ENCODE measurements at regions not wholly inside any gene's neighbourhood (a gene's known extent, or its start where the extent isn't known, plus 50 kb on each side); places are given as distances from the start of the nearest gene placed in this dataset.

DNA sequence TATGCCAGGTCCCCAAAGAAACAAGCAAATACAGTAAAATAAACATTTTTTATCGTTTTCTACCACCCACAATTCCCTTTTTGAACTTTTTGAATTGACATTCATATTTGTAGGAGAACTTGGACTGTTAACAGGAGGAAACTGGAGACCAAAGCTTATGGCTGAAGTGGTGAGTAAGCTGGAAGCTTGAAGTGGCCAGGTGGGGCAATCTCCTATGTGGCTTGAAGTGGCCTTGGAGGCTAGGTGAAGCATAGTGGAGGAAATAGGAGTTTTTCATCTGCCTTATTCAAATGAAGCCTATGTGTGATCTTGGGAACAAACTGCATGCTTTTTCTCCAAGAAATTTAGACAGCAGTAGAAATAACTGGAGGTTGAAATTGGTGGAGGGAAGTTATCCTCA lies 962.9 kb upstream of the FANCL start:
- TF ChIP-seq, protein P1, sequence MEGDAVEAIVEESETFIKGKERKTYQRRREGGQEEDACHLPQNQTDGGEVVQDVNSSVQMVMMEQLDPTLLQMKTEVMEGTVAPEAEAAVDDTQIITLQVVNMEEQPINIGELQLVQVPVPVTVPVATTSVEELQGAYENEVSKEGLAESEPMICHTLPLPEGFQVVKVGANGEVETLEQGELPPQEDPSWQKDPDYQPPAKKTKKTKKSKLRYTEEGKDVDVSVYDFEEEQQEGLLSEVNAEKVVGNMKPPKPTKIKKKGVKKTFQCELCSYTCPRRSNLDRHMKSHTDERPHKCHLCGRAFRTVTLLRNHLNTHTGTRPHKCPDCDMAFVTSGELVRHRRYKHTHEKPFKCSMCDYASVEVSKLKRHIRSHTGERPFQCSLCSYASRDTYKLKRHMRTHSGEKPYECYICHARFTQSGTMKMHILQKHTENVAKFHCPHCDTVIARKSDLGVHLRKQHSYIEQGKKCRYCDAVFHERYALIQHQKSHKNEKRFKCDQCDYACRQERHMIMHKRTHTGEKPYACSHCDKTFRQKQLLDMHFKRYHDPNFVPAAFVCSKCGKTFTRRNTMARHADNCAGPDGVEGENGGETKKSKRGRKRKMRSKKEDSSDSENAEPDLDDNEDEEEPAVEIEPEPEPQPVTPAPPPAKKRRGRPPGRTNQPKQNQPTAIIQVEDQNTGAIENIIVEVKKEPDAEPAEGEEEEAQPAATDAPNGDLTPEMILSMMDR (IDR thresholded peaks at IDR 0.05; ENCODE audit: control extremely low read depth in 1 of 3, insufficient read depth in 1 of 3, low read depth in 1 of 3, low read length in 3 of 3), result no peak
- TF ChIP-seq, protein P2, sequence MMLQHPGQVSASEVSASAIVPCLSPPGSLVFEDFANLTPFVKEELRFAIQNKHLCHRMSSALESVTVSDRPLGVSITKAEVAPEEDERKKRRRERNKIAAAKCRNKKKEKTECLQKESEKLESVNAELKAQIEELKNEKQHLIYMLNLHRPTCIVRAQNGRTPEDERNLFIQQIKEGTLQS (IDR thresholded peaks at IDR 0.05; ENCODE audit: insufficient read depth, low read depth, low read length), result no peak
- TF ChIP-seq CBX8 (IDR thresholded peaks at IDR 0.05; ENCODE audit: borderline replicate concordance, low read depth, low read length) (no peak), TBP (IDR thresholded peaks at IDR 0.05; ENCODE audit: low read depth, low read length) (no peak), EZH2 (IDR thresholded peaks at IDR 0.05; ENCODE audit: low read depth, low read length, severe bottlenecking) (no peak), RXRA (IDR thresholded peaks at IDR 0.05; ENCODE audit: insufficient read depth, low read depth, low read length) (no peak)
- TF ChIP-seq, protein P3, sequence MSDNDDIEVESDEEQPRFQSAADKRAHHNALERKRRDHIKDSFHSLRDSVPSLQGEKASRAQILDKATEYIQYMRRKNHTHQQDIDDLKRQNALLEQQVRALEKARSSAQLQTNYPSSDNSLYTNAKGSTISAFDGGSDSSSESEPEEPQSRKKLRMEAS (IDR thresholded peaks at IDR 0.05), result no peak
- TF ChIP-seq, protein P4, sequence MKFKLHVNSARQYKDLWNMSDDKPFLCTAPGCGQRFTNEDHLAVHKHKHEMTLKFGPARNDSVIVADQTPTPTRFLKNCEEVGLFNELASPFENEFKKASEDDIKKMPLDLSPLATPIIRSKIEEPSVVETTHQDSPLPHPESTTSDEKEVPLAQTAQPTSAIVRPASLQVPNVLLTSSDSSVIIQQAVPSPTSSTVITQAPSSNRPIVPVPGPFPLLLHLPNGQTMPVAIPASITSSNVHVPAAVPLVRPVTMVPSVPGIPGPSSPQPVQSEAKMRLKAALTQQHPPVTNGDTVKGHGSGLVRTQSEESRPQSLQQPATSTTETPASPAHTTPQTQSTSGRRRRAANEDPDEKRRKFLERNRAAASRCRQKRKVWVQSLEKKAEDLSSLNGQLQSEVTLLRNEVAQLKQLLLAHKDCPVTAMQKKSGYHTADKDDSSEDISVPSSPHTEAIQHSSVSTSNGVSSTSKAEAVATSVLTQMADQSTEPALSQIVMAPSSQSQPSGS (IDR thresholded peaks at IDR 0.05; ENCODE audit: low read length), result no peak
